ENCODE measurements at regions not wholly inside any gene's neighbourhood (a gene's known extent, or its start where the extent isn't known, plus 50 kb on each side); places are given as distances from the start of the nearest gene placed in this dataset.

DNA sequence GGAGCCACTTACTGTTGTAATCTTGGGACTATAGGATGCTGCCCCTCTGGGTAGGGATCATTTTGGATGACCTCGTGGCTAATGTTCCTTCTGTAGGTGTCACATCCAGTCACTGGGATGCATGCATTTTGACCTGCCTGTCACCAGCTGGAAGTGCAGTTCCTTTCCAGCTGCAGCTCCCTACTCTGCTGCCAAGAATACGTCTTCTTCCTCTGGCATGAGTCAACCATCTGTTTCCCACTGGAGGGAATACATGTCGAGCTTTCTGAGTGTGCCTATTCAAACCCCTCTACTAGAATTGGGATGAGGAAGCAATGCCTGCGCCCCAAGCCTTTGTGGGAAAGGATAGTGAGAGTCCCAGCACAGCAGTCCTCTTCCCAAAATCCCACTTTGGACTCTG is 415.5 kb upstream of the ADAMTS5 start:
- TF ChIP-seq POLR2A (IDR thresholded peaks at IDR 0.05) (no peak), EP300 (IDR thresholded peaks at IDR 0.05) (no peak)
- TF ChIP-seq, protein P1, sequence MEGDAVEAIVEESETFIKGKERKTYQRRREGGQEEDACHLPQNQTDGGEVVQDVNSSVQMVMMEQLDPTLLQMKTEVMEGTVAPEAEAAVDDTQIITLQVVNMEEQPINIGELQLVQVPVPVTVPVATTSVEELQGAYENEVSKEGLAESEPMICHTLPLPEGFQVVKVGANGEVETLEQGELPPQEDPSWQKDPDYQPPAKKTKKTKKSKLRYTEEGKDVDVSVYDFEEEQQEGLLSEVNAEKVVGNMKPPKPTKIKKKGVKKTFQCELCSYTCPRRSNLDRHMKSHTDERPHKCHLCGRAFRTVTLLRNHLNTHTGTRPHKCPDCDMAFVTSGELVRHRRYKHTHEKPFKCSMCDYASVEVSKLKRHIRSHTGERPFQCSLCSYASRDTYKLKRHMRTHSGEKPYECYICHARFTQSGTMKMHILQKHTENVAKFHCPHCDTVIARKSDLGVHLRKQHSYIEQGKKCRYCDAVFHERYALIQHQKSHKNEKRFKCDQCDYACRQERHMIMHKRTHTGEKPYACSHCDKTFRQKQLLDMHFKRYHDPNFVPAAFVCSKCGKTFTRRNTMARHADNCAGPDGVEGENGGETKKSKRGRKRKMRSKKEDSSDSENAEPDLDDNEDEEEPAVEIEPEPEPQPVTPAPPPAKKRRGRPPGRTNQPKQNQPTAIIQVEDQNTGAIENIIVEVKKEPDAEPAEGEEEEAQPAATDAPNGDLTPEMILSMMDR (IDR thresholded peaks at IDR 0.05), result no peak
